Keratinocyte (primary cell): ENCODE measurements at regions not wholly inside any gene's neighbourhood (a gene's known extent, or its start where the extent isn't known, plus 50 kb on each side); places are given as distances from the start of the nearest gene placed in this dataset.
"Not testable (repeated sequence)": the region's sequence is repeated elsewhere in the genome, so short reads cannot be mapped to it uniquely, and the experiment has no call there.

Experiments
- EZH2 ChIP-seq: IDR thresholded peaks from one replicate; pipeline ENCODE4 v1.6.1; 2012; ENCODE audit warnings: inconsistent platforms, mild to moderate bottlenecking, low read length, moderate library complexity
- TF ChIP-seq, protein P1 (sequence below), 3 experiments: IDR thresholded peaks in 1 of 3; conservative IDR thresholded peaks in 1 of 3; optimal IDR thresholded peaks in 1 of 3; 2 replicates in 2 of 3; 3 replicates in 1 of 3; pipeline versions ENCODE3 to v1.5.1; 2011; ENCODE audit warnings: low read length in 3 of 3, mild to moderate bottlenecking in 3 of 3, moderate library complexity in 2 of 3, control low read depth in 1 of 3, inconsistent platforms in 1 of 3; ENCODE audit not compliant: insufficient read depth in 2 of 3; ENCODE audit errors: extremely low read depth in 1 of 3

DNA sequence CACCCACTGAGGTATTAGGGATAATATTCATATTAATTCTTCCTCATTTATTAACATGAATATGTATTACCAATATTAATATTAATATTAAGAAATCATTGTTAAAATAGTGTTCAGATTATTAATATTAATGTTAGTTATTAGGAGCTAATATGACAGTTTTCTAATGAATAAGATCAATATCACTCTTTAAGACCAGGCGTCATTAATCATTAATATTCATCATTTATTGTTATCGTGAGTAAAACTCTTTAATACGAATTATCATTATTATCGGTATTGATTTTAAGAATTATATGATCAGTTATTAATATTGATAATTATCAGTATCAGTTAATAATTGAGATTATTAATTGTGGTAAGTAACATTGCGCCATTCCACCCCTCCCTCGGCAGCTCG lies 101.0 kb upstream of the HMX1 start:
- TF ChIP-seq, protein P1, sequence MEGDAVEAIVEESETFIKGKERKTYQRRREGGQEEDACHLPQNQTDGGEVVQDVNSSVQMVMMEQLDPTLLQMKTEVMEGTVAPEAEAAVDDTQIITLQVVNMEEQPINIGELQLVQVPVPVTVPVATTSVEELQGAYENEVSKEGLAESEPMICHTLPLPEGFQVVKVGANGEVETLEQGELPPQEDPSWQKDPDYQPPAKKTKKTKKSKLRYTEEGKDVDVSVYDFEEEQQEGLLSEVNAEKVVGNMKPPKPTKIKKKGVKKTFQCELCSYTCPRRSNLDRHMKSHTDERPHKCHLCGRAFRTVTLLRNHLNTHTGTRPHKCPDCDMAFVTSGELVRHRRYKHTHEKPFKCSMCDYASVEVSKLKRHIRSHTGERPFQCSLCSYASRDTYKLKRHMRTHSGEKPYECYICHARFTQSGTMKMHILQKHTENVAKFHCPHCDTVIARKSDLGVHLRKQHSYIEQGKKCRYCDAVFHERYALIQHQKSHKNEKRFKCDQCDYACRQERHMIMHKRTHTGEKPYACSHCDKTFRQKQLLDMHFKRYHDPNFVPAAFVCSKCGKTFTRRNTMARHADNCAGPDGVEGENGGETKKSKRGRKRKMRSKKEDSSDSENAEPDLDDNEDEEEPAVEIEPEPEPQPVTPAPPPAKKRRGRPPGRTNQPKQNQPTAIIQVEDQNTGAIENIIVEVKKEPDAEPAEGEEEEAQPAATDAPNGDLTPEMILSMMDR (optimal IDR thresholded peaks at IDR 0.05 in 1 of 3, IDR thresholded peaks at IDR 0.05 in 1 of 3, conservative IDR thresholded peaks at IDR 0.05 in 1 of 3; ENCODE audit: extremely low read depth in 1 of 3, insufficient read depth in 2 of 3, low read length in 3 of 3): not testable (repeated sequence)
- not testable (repeated sequence) for TF ChIP-seq EZH2
